GM18519 (cell line): ENCODE measurements at regions not wholly inside any gene's neighbourhood (a gene's known extent, or its start where the extent isn't known, plus 50 kb on each side); places are given as distances from the start of the nearest gene placed in this dataset.

Experiments used
- ATAC-seq: cut with Tn5 transposase; IDR thresholded peaks from one replicate; pipeline ENCODE4 v1.9.1; 2021; ENCODE audit warnings: mild to moderate bottlenecking, moderate library complexity; ENCODE audit not compliant: unreplicated experiment, low FRiP score

DNA sequence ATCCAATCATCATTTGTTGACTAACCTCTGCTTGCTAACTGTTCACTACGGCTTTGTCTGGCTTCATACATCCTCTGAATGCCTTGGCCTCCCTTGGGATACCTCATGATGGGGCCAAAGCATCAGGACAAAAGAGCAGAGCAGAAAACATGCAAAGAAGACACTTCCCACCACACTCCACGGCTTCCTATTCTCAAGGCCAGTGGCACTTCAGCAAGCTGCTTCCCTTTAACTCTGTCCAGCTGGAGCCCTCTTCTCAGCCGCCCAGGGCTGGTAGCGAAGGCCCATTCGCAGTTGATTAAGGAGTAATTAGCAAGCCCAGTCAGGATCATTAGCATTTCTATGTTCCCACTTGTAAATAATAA is 224.3 kb upstream of the FGGY start:
- ATAC-seq = no peak

DNA sequence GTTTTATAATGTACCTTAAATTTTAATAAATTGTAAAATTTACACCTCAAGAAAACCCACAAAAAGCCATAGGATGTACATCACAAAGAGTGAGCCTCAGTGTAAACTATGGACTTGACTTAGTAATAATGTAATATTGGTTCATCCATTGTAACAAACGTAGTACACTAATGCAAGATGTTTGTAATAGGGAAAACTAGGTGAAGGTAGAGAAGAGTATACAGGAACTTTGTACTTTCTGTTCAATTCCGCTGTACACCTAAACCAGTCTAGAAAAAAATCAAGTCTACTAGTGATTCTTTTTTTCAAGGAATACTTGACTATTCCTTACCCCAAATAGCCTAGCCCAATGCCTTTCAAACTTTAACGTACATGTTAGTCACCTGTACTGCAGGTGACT is 222.3 kb upstream of the FGGY start:
- no peak for ATAC-seq

DNA sequence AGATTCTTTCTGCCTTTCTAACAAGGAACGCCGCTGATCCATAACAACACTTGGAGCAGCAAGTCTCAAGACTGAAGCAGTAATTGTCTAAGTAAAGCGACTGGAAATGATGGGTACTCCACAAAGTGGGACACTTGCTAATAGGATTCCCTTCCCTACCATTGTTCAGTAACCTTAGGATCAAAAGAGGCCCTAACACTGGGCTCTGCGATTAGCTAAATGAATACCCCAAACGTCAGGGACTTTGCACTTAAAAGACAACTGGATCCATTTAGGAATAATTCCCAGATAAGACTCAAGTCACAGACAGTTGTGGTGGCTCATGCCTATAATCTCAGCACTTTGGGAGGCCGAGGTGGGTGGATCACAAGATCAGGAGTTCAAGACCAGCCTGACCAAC is 221.9 kb upstream of the FGGY start:
- ATAC-seq = no peak

DNA sequence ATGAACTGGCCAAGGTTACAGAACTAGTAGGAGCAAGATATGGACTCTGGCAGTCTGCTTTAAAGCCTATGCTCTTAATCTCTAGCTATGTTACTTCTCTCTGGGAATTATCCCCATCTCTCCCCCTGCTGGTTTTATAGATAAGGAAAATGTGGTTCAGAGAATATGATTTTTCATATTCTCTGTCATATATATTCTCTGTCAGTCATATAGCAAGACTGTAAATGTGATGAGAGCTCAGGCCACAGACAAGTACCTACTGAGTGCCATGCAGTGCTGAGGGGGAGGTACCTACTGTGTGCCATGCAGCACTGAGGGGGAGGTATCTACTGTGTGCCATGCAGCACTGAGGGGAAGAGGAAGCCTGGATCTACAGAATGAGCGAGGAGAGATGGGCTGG is 220.3 kb upstream of the FGGY start:
- no peak for ATAC-seq

DNA sequence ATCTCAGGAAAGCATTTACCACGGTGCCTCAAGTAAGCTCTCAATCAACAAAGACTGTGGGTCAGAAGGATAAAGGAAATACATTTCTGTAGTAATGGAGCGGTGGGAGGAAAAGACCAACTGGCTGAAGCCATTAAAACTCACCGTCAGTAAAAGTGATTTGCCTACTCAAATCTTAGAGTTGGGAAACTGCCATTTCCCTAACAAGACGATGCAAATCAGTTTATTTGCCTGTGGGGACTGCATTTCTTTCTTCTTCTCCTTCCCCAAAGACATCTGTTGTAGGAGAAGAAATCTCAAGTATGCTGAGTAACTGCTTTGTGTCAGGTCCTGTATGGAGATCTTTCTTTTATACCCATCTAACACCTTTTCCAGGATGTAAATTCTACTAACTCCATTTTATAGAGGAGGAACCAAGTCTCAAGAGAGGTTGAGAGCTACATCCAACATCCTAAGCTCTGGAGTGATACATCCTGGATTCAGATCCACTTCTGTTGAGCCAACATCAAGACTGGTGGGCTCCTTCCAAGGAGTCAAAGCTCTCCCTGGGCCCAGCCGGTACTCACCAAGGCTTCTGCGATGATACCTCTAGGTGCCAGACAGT is 219.3 kb upstream of the FGGY start:
- no peak for ATAC-seq

DNA sequence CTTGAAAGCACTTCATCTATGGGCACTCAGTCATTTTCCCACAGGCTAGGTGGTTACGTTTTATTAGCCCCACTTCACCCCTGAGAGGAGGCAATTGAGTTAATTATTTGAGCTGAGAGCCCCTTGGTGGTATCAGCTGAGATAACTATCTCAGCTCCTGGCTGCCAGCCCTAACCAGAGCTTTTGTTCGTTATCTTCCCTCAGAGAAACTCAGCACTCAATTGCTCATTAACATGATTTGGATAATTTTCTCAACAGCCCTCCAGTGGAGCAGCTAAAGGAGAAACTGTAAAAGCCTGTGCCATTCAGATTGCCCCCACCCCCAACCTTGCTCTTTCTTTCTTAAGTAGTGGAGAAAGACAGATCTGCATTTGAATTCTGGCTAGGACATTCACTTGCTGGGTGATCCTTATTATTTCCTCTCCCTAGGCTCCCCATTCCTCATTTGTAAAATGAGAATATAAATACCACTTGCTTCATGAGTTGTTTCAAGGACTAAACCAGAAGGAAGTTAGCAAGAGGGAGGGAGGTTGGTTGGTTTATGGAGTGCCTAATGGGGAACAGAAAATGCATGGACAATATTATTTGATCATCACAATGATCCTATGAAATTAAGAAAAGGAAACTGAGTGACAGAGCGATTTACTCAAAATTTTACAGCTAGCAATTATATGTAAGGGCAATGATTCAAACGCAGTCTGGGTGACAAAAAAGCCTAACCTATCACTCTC is 218.7 kb upstream of the FGGY start:
- ATAC-seq = no peak

DNA sequence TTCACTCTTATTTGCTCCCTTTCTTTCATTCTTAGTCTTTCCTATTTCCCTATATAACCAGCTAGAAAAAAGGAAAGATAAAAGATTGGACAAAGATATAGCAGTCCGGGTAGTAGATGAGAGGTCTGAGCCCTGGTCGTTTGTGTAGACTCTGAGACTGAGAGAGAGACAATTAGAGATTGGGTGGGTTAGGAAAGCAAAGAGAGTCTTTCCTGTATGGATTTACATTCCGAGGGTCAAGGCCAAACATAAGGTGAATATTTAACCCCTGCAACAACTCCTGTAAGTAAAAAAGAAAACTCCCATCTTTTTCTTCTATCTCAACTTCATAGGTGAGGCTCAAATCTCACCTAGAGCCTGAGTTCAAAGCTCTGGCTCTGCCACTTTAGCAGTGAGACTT is 218.0 kb upstream of the FGGY start:
- no peak for ATAC-seq

DNA sequence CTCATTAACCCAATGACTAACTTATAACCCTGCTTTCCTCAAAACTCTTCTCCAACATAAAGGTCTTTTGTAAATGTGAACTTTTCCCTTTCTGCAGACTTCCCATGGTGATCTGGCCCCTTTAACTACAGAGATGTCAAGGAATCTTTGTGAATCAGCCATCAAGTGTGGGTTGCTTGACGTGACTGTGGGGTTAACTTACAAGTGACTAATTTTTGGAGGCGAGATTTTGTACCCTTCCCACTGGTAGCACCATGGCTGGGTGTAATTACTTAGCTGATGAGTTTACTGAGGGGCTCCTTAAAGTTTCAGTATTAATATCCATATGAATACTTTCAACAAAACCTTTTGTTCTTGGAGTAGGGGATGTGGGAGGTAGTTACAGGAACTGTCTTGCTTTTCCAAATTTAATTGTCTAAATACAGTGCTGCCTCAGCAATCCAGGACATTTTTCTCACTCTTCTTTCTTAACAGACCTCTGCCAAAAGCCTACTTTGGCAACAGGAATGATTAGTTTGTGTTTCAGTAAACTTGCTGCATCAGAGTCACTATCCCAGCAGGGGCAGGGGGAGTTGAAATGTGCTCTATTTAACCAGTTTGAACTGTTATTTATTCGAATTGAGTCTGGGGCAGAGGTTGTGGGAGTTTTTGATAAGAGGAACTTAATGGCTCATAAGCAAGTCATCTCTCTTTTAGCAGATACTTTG is 217.3 kb upstream of the FGGY start:
- ATAC-seq = no peak

DNA sequence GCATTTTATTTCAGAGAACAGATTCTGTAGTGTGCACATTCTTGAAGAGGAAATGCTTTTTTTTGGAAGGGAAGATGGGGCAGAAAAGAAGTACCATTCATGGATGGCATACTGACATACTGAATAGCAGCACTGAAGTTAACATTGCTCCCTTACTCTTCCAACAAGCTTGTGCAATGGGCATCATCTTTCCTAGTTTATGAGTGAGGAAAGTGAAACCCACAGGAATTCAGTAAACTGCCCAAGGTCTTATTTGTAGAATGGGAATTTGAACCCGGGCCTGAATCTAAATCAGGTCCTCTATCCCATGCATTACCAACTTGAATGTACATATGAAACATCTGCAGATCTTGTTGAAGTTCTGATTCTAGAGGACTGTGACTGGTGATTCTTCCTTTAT is 215.7 kb upstream of the FGGY start:
- no peak for ATAC-seq

DNA sequence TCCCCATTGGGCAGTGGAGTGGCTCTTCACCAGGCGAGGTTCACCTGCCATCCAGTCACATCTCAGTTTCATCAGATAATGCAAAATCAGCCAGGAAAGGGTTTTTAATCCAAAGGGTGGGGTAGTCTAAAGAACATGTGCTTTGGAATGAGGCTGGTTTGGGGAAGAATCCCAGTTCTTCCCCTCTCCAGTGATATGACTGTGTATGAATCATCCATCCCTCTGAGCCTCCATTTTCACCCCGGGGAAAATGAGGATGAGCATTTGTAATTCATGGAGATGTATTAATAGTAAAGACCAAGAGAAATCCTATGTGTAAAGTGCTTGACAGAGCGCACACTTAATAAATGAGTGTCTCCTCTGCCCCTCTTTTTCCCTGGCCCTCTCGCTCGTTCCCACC is 215.1 kb upstream of the FGGY start:
- no peak for ATAC-seq

DNA sequence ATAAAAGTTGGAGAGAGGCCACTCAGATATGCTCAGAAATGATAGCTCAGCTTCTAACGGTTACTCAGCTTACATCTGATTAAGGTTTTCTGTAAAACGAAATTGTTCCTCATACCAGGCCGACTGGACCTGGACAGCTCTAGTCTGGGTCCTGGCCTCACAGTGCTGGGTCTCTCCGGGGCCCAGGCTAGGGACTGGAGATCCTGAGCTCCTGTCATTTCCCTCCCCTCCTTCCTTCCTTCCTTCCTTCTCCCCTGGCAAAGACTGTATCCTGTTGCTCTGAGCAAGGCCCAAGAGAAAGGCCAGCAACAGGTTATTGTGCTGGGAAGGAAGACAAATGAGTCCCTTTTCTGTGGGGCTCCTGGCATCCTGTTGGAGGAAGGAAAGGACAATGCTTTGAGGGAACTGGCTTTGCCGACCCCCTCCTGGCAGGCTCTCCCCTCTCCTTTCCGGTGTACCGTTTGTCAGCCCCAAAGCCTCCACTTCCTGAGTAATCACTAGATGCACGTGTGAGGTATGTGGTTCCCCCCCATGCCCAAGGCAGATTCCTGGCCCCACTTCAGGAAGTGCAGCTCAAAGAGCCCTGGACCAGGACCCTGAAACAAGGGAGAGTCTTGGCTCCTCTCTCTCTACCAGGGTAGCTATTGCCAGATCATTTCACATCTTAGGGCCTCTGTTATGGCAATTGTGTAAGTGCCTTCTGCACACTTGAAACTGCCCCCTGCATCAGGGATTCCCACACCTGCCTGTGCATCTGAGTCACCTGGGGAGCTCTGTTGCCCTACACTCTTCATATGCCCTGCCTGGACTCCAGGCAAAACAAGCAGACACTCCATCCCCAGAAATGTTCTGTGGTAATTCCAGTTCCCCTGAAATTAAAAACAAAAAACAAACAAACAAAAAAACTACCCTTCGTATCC is 212.7 kb upstream of the FGGY start:
- ATAC-seq = no peak

DNA sequence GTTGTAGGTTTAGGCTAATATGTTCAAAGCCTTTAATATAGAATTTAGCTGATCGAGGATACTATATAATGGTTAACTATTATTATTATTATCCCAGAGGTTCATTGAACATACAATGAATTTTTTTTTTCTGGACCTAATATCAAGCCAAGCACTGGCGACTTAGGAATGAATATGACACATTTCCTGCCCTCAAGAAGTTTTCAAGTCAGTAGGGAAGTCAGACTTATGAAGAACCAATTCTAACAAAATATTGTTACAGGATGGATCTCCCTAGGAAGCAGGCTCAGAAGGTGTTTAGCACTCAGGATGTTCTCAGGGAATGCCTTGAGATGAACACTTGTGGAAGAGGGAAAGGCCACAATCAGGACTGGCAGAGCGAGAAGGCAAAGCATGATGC is 211.8 kb upstream of the FGGY start:
- no peak for ATAC-seq

DNA sequence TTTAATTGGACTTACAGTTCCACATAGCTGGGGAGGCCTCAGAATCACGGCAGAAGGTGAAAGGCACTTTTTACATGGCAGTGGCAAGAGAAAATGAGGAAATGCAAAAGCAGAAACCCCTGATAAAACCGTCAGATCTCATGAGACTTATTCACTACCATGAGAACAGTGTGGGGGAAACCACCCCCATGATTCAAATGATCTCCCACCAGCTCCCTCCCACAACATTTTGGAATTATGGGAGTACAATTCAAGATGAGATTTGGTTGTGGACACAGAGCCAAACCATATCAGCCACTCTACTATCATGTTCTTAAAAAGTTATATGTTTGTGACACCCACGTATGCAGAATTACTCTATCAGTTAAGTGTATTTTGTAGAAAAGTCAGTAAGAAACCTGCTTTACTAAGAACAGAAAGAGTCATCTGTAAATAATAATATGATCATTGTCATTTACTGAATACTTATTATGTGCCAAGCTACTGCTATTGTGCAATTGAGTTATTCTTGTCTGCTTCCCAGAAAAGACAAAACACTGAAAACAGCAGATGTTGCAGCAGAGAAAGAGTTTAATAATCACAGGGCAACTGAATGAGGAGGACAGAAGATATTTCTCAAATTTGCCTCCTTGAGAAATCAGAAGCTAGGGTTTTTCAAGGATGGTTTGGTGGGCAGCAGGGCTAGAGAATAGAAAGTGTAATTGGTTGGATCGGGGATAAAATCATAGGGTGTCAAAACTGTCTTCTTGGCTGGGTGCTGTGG is 207.7 kb upstream of the FGGY start:
- ATAC-seq = no peak

DNA sequence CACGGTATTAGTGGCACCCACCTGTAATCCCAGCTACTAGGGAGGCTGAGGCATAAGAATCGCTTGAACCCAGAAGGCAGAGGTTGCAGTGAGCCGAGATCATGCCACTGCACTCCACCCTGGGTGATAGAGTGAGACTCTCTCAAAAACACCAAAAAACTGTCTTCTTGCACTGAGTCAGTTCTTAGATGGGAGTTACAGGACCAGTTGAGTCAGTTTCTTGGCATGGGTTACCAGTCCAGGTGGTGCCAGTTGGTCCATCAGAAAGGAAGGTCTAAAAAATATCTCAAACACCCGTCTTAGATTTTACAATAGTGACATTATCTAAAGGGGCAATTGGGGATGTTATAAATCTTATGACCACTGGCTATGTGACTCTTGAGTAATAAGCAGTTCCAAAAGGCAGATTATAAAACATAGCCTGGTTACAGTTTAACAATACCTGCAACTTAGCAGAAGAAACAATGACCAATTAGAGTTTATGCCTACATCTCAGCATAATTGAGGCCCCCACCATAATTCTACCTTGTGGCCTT is 206.9 kb upstream of the FGGY start:
- no peak for ATAC-seq

DNA sequence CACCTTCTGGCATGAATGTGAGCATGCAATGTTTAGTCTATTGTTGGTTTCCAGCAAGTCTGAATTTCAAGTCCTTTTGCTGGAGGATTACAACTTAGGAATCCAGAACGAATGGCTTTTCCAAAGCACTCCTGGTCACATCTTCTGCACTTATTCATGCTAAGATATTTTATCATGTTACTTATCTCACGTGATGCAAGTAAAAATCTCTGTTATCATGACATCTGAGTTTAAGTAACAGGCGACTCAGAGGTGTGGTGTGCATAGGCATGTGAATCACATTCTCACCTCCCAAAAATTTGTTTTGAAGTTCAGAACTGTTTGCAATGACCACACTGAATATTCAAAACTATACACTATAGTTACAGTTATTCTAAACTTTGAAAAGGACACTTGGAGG is 204.8 kb upstream of the FGGY start:
- ATAC-seq = no peak

DNA sequence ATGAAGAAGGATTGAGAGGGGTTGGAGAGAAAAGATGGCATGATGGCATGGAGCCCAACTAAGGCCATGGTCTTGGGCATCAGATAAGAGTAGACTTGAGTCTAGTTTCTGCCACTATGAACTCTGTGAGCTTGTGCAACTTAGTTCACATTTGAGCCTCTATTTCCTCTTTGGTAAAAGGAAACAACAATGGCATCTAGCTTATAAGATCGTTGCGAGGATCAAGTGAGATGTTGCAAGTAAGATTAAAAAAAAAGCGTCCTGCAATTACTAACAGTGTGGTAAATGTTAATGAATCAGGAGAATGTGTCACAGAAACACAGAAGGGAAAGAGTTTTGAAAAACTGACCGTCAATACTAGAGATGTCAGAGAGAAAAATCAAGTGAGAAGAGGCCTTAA is 202.9 kb upstream of the FGGY start:
- ATAC-seq = no peak

DNA sequence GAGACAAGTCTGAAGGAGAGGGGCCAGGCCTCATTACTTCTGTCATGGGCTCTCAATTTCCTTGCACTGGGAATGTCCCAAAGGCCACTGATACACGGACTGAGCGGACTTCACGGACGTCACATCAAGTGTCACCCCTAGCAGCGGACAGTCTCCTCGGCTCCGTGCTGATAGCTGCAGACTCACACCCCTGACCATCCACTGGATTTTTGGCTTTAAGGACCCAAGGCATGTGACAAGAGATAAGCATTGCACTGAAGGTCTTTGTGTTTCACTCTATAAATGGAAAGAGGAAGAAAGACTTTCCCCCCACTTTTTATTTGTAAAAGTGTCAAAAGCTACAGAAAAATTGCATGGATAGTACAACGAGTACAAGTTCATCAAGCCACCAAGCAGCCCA is 200.4 kb upstream of the FGGY start:
- ATAC-seq = no peak

DNA sequence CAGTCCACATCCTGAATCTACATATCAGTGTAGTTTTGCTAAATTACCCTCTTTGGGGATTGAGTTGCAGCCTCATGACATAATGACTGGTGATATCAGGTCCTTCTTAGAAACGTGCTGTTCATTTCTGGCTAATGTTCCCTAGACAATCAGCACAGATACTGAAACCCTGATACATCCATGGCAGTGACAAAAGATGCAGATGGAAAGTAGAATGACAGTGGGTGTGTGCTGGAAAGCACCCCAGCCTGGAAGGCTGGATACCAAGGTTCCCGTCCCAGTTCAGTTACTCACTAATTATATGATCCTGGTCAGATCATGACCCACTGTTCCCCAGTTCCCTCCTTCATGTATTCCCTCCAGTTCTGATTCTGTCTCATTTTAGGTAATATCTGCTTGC is 198.2 kb upstream of the FGGY start:
- ATAC-seq = no peak

DNA sequence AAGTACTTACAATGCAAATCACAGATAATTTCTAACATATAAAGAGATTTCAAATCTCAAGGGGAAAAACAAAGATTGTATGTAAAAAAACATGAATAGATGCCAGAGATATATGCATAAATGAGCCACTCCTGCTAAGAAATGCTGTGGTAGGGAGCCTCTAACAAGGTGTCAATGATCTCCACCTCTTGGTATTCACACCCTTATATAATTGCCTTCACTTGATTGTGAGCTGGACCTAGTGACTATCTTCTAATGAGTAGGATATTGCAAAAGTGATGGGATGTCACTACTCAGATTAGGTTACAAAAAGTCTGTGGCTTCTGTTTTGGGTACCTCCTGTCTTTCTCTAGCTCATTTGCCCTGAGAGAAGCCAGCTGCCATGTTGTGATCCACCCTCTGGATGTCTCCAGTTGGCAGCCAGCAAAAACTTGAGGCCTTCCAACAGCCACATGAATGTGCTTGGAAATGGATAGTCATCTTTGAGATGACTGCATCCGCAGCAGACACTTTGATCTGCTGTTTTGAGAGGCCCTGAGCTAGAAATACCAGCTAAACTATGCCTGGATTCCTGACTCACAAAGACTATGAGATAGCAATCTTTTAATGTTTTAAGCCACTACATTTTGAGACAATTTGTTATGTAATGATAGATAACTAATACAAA is 196.1 kb upstream of the FGGY start:
- ATAC-seq = no peak

DNA sequence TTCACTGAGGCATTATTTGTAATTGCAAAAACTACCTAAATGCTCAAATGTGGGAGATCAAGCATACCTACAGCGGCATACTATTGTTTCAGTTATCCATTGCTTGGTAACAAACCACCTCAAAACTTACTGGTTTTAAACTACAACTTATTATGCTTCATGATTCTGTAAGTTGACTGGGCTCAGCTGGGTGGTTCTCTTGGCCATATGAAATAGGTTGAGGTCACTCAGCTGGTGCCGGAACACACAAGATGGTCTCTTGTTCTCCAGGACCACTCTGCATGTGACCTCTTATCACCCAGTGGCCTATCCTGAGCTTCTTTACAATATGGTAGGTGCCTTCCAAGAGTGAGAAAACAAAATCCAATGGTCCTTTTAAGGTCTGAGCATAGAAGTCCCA is 195.4 kb upstream of the FGGY start:
- ATAC-seq = no peak
